K562 (cell line): ENCODE measurements at regions not wholly inside any gene's neighbourhood (a gene's known extent, or its start where the extent isn't known, plus 50 kb on each side); places are given as distances from the start of the nearest gene placed in this dataset.

Experiments used
- ATAC-seq: fragments of 200-7000 bp; cut with Tn5 transposase; 3 replicates; pipeline ENCODE4 v1.9.1; 2020; ENCODE audit warnings: moderate library complexity
- BruUV-seq: library from RNA; stranded (reverse); fragments of 400-500 nt; replicated peaks from 2 replicates; lab custom pipeline; 2021; lab: Mats Ljungman, UMichigan
- CTCF ChIA-PET: fragments of 300-600 bp; formaldehyde crosslinking; extraction: SDS; loops from one replicate; lab custom pipeline; 2021; ENCODE audit warnings: low intra/inter-chr PET ratio; lab: Yijun Ruan, JAX
- POLR2A ChIA-PET: fragments of 300-600, 350-650 bp; sonication (Branson Sonifier 250); formaldehyde crosslinking; extraction: SDS; loops from one replicate; lab custom pipeline; 2021; ENCODE audit warnings: antibody characterized with exemption, inconsistent platforms; lab: Yijun Ruan, JAX
- DNase-seq, 4 experiments: peaks; one replicate each; pipeline versions ENCODE4 v3.0.0 to v3.0.0-alpha.2; 2011 to 2018; ENCODE audit warnings: low spot score in 3 of 4, mixed read lengths in 3 of 4; ENCODE audit errors: extremely low read depth in 1 of 4
- FAIRE-seq: peaks from 2 replicates; lab custom pipeline; 2011; peaks lifted over from hg19 to GRCh38; lab: Jason Lieb, UNC
- H2AFZ ChIP-seq: 2 replicates; pipeline ENCODE4 v1.6.0; 2011; ENCODE audit warnings: low read depth, low read length, control low read depth, inconsistent platforms
- H3K27ac ChIP-seq: fragments of 200-600 bp; 3 replicates; pipeline ENCODE4 v1.8.0; 2011; ENCODE audit warnings: low read depth, mild to moderate bottlenecking, control low read depth, inconsistent platforms, low read length, moderate library complexity, mixed read lengths; ENCODE audit errors: extremely low read depth
- H3K27me3 ChIP-seq, 2 experiments: fragments of 300-600 bp in 1 of 2; 2 replicates in 1 of 2; 3 replicates in 1 of 2; pipeline versions ENCODE4 v1.6.0 to v1.8.0; 2011; ENCODE audit warnings: inconsistent platforms in 2 of 2, low read length in 2 of 2, mild to moderate bottlenecking in 1 of 2, mixed read lengths in 1 of 2, moderate library complexity in 1 of 2; ENCODE audit not compliant: control insufficient read depth in 2 of 2, insufficient read depth in 2 of 2
- H3K36me3 ChIP-seq: fragments of 300-600 bp; 3 replicates; pipeline ENCODE4 v1.8.0; 2011; ENCODE audit warnings: mild to moderate bottlenecking, low read length, inconsistent platforms; ENCODE audit not compliant: control insufficient read depth, insufficient read depth
- H3K4me1 ChIP-seq, 2 experiments: fragments of 200-600 bp in 1 of 2; replicated peaks in 1 of 2; 2 replicates in 1 of 2; 3 replicates in 1 of 2; pipeline versions ENCODE4 v1.5.1 to v1.8.0; 2011; ENCODE audit warnings: inconsistent platforms in 2 of 2, low read length in 2 of 2, mild to moderate bottlenecking in 1 of 2, mixed read lengths in 1 of 2, moderate library complexity in 1 of 2; ENCODE audit not compliant: control insufficient read depth in 2 of 2, insufficient read depth in 2 of 2
- H3K4me2 ChIP-seq: 2 replicates; pipeline ENCODE4 v1.6.1; 2011; ENCODE audit warnings: low read length, control low read depth, inconsistent platforms, mixed read lengths; ENCODE audit not compliant: insufficient read depth
- H3K4me3 ChIP-seq: fragments of 200-600 bp; sonication (generic), shearing (Covaris generic); 2 replicates; pipeline ENCODE4 v1.5.1; 2016; ENCODE audit warnings: control low read depth, inconsistent platforms
- H3K79me2 ChIP-seq: fragments of 200-600 bp; 3 replicates; pipeline ENCODE4 v1.8.0; 2011; ENCODE audit warnings: low read length, inconsistent platforms; ENCODE audit not compliant: control insufficient read depth, insufficient read depth
- H3K9ac ChIP-seq, 2 experiments: 2 replicates each; pipeline versions ENCODE4 v1.6.0 to v1.6.1; 2011; ENCODE audit warnings: low read depth in 2 of 2, low read length in 2 of 2, control low read depth in 1 of 2, inconsistent platforms in 1 of 2, mild to moderate bottlenecking in 1 of 2, mixed read lengths in 1 of 2; ENCODE audit not compliant: insufficient read depth in 1 of 2
- H3K9me1 ChIP-seq: one replicate; pipeline ENCODE4 v1.6.0; 2011; ENCODE audit warnings: inconsistent platforms, mild to moderate bottlenecking, low read length, moderate library complexity; ENCODE audit not compliant: control insufficient read depth, insufficient read depth
- H3K9me3 ChIP-seq: replicated peaks from 2 replicates; pipeline ENCODE4 v1.5.1; 2011; ENCODE audit warnings: low read depth, low read length, inconsistent platforms; ENCODE audit not compliant: control insufficient read depth, insufficient read depth
- H4K20me1 ChIP-seq: replicated peaks from 2 replicates; pipeline ENCODE4 v1.6.1; 2011; ENCODE audit warnings: low read length, inconsistent platforms, mixed read lengths; ENCODE audit not compliant: control insufficient read depth, insufficient read depth
- ATF1 ChIP-seq, 2 experiments: fragments of 450-650 bp in 1 of 2; IDR thresholded peaks; 2 replicates each; pipeline ENCODE4 v1.6.1; 2016; ENCODE audit warnings: missing compliant biosample characterization in 1 of 2, missing genetic modification characterization in 1 of 2
- BCOR ChIP-seq: fragments of 450-650 bp; IDR thresholded peaks from 2 replicates; pipeline ENCODE4 v1.6.1; 2016
- CBFA2T2 ChIP-seq: fragments of 450-650 bp; conservative IDR thresholded peaks from 2 replicates; pipeline ENCODE4 v1.6.1; 2017; ENCODE audit warnings: mild to moderate bottlenecking
- CHD4 ChIP-seq: fragments of 200-600 bp; sonication (generic); IDR thresholded peaks from 3 replicates; pipeline ENCODE4 v1.6.1; 2012; ENCODE audit warnings: low read depth, mild to moderate bottlenecking, mixed read lengths, low read length, inconsistent platforms; ENCODE audit not compliant: insufficient read depth, insufficient replicate concordance, poor library complexity, severe bottlenecking
- CLOCK ChIP-seq: fragments of 250-450 bp; sonication (Bioruptor Pico); IDR thresholded peaks from 2 replicates; pipeline ENCODE4 v1.4.0; 2020; ENCODE audit warnings: mild to moderate bottlenecking, moderate library complexity, borderline replicate concordance
- DDX20 ChIP-seq: fragments of 450-650 bp; IDR thresholded peaks from 2 replicates; pipeline ENCODE4 v1.6.1; 2016; ENCODE audit warnings: missing genetic modification characterization, low read depth, mild to moderate bottlenecking, missing compliant biosample characterization, moderate library complexity
- HNRNPL ChIP-seq: fragments of 200-400 bp; formaldehyde crosslinking; IDR thresholded peaks from 2 replicates; pipeline ENCODE4 v1.6.1; 2017; ENCODE audit warnings: low read depth, mild to moderate bottlenecking, low read length
- HNRNPLL ChIP-seq: fragments of 200-400 bp; formaldehyde crosslinking; IDR thresholded peaks from 2 replicates; pipeline ENCODE4 v1.6.1; 2017; ENCODE audit warnings: low read length, low read depth, mild to moderate bottlenecking; ENCODE audit not compliant: poor library complexity, severe bottlenecking
- IRF9 ChIP-seq: fragments of 450-650 bp; IDR thresholded peaks from 2 replicates; pipeline ENCODE4 v1.6.1; 2016; ENCODE audit warnings: missing biosample characterization, missing genetic modification characterization
- POLR2AphosphoS2 ChIP-seq: IDR thresholded peaks from 2 replicates; pipeline ENCODE4 v1.6.1; 2012; ENCODE audit warnings: low read length, improper control_type of control experiment
- RERE ChIP-seq: sonication (generic); formaldehyde crosslinking; IDR thresholded peaks from 2 replicates; pipeline ENCODE4 v1.8.0; 2023; ENCODE audit warnings: missing genetic modification reagents, mild to moderate bottlenecking, borderline replicate concordance
- ZNF655 ChIP-seq: fragments of 250-450 bp; sonication (Bioruptor Pico); IDR thresholded peaks from 2 replicates; pipeline ENCODE4 v1.5.0; 2021
- WGBS: fragments of 100-300 bp; shearing (Covaris generic); methylation state at CpG from one replicate; pipeline ENCODE4 v1.1.6; 2016; ENCODE audit warnings: low coverage, mixed read lengths; ENCODE audit not compliant: insufficient coverage; ENCODE audit errors: missing lambda C conversion rate; 5-methylcytosine and 5-hydroxymethylcytosine counted together
- in situ Hi-C: fragments of 300-500 bp; cut with MboI; formaldehyde crosslinking; loops from 4 replicates; pipeline ENCODE4 v1.15.0; 2018; ENCODE audit warnings: inconsistent platforms, mixed read lengths
- intact Hi-C: fragments of 100-400 bp; cut with micrococcal nuclease; formaldehyde crosslinking; loops from 2 replicates; pipeline ENCODE4 v1.14.2; 2022

- Histone ChIP-seq H3K36me3 (no peaks in the 10 kb centered on the region), H3K9me1 (no peaks in the 10 kb centered on the region), H3K27ac (no peak overlapping the region), H3K79me2 (no peaks in the 10 kb centered on the region), H3K4me1 (no peaks in the 10 kb centered on the region), H3K4me2 (no peak overlapping the region), H2AFZ (no peak overlapping the region), H3K4me3 (no peak overlapping the region), H4K20me1 (no peaks in the 10 kb centered on the region), H3K9ac (no peak overlapping the region), H3K9me3 (no peaks in the 10 kb centered on the region), H3K27me3 (no peaks in the 10 kb centered on the region)
- in situ Hi-C loops, result no loop called here
- intact Hi-C loops, result no loop called here
- CTCF ChIA-PET, result no interaction called here
- ATAC-seq (no peak), DNase-seq (no peak), FAIRE-seq (no peak)
- 0% methylated on average over 3 of the region's 8 CpGs for WGBS
- BruUV-seq, result no TSS peak
- POLR2A ChIA-PET, result no interaction called here
- TF ChIP-seq HNRNPLL, result no peak
- TF ChIP-seq ATF1 (CRISPR knock-in tag; IDR thresholded peaks at IDR 0.05), result no peak
- no peak for TF ChIP-seq ATF1 (tag; IDR thresholded peaks at IDR 0.05)
- TF ChIP-seq HNRNPL, result no peak
- no peak for TF ChIP-seq DDX20 (tag)
- no peak for TF ChIP-seq IRF9
- no peak for TF ChIP-seq CLOCK (CRISPR knock-in tag)
- TF ChIP-seq CHD4, result no peak
- no peak for TF ChIP-seq POLR2AphosphoS2
- TF ChIP-seq BCOR, result no peak
- no peak for TF ChIP-seq ZNF655 (CRISPR knock-in tag)
- TF ChIP-seq CBFA2T2, result no peak
- no peak for TF ChIP-seq RERE (CRISPR knock-in tag)
Observed at GRCh38 chr13:92959790-92960189, 266.8 kb upstream of the GPC6 start.
